GM21717 (cell line): ENCODE measurements at regions not wholly inside any gene's neighbourhood (a gene's known extent, or its start where the extent isn't known, plus 50 kb on each side); places are given as distances from the start of the nearest gene placed in this dataset.

Source experiments
- ATAC-seq: cut with Tn5 transposase; IDR thresholded peaks from one replicate; pipeline ENCODE4 v1.9.1; 2021; ENCODE audit warnings: mild to moderate bottlenecking, moderate library complexity; ENCODE audit not compliant: unreplicated experiment

- ATAC-seq = no peak
Measured at GRCh38 chr10:64067859-64068258, 546.7 kb downstream of the REEP3 start.

- ATAC-seq = no peak
Measured at GRCh38 chr10:64070241-64070640, 549.0 kb downstream of the REEP3 start.

- ATAC-seq = no peak
Measured at GRCh38 chr10:64071218-64071617, 550.0 kb downstream of the REEP3 start.

- no peak for ATAC-seq
Measured at GRCh38 chr10:64075604-64076003, 554.4 kb downstream of the REEP3 start.

- ATAC-seq = no peak
Measured at GRCh38 chr10:64076322-64076940, 555.2 kb downstream of the REEP3 start.

- ATAC-seq = no peak
Measured at GRCh38 chr10:64079341-64079740, 558.1 kb downstream of the REEP3 start.

GRCh38 chr10:64080071-64080470 is 558.9 kb downstream of the REEP3 start:
- no peak for ATAC-seq

- no peak for ATAC-seq
Measured at GRCh38 chr10:64081947-64082482, 560.8 kb downstream of the REEP3 start.

- ATAC-seq = no peak
Measured at GRCh38 chr10:64086083-64086767, 565.0 kb downstream of the REEP3 start.

GRCh38 chr10:64089648-64090047 is 568.4 kb downstream of the REEP3 start:
- ATAC-seq = no peak

GRCh38 chr10:64090865-64091264 is 569.7 kb downstream of the REEP3 start:
- ATAC-seq = no peak

GRCh38 chr10:64091897-64092296 is 570.7 kb downstream of the REEP3 start:
- ATAC-seq = no peak

- ATAC-seq = no peak
Measured at GRCh38 chr10:64093304-64093703, 572.1 kb downstream of the REEP3 start.

- ATAC-seq = no peak
Measured at GRCh38 chr10:64093946-64094535, 572.8 kb downstream of the REEP3 start.

GRCh38 chr10:64096941-64097340 is 575.7 kb downstream of the REEP3 start:
- ATAC-seq = no peak

GRCh38 chr10:64097391-64098122 is 576.4 kb downstream of the REEP3 start:
- no peak for ATAC-seq

- no peak for ATAC-seq
Measured at GRCh38 chr10:64098994-64099393, 577.8 kb downstream of the REEP3 start.

- ATAC-seq = no peak
Measured at GRCh38 chr10:64101606-64102263, 580.5 kb downstream of the REEP3 start.

GRCh38 chr10:64102264-64102633 is 581.0 kb downstream of the REEP3 start:
- no peak for ATAC-seq

- ATAC-seq = no peak
Measured at GRCh38 chr10:64102916-64103315, 581.7 kb downstream of the REEP3 start.
